Epithelial cell of proximal tubule (primary cell): ENCODE measurements at regions not wholly inside any gene's neighbourhood (a gene's known extent, or its start where the extent isn't known, plus 50 kb on each side); places are given as distances from the start of the nearest gene placed in this dataset.

Experiments used
- DNase-seq: peaks from one replicate; pipeline ENCODE4 v3.0.0-alpha.2; 2011; ENCODE audit warnings: low read depth
- H3K4me3 ChIP-seq: 2 replicates; pipeline ENCODE4 v1.5.1; 2011; ENCODE audit warnings: low read depth, mild to moderate bottlenecking, low read length
- TF ChIP-seq, protein P1 (sequence below): conservative IDR thresholded peaks from 2 replicates; pipeline ENCODE4 v1.5.1; 2012; ENCODE audit warnings: low read depth, mild to moderate bottlenecking, low read length

- TF ChIP-seq, protein P1, sequence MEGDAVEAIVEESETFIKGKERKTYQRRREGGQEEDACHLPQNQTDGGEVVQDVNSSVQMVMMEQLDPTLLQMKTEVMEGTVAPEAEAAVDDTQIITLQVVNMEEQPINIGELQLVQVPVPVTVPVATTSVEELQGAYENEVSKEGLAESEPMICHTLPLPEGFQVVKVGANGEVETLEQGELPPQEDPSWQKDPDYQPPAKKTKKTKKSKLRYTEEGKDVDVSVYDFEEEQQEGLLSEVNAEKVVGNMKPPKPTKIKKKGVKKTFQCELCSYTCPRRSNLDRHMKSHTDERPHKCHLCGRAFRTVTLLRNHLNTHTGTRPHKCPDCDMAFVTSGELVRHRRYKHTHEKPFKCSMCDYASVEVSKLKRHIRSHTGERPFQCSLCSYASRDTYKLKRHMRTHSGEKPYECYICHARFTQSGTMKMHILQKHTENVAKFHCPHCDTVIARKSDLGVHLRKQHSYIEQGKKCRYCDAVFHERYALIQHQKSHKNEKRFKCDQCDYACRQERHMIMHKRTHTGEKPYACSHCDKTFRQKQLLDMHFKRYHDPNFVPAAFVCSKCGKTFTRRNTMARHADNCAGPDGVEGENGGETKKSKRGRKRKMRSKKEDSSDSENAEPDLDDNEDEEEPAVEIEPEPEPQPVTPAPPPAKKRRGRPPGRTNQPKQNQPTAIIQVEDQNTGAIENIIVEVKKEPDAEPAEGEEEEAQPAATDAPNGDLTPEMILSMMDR: no peak
- H3K4me3 ChIP-seq: no peak overlapping the region
- no peak for DNase-seq
Observed at GRCh38 chr3:74465715-74466410, 148.6 kb downstream of the CNTN3 start.

GRCh38 chr3:74463515-74463914, 150.9 kb downstream of the CNTN3 start:
- no peak overlapping the region for H3K4me3 ChIP-seq
- no peak for DNase-seq
- TF ChIP-seq, protein P1: no peak

DNA sequence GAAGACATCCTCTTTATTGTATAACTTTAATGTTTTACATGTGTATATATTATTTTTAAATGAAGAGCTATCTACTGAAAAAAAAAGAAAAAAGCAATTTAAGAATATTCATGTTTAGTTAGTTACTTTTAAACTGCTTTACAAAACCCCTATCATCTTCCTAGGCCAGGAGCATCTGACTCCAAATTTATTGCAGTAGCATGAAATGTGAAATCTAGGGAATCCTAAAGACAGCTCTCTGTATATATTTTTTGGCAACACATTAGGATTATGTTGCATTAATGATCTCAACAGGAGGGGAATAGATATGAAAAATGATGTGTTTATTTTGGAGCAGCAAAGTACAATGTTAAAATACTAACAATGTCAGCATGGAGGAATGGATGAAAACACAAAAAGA, 158.3 kb downstream of the CNTN3 start:
- TF ChIP-seq, protein P1: no peak
- H3K4me3 ChIP-seq: no peak overlapping the region
- no peak for DNase-seq

GRCh38 chr3:74447221-74447620, 167.2 kb downstream of the CNTN3 start:
- TF ChIP-seq, protein P1: no peak
- no peak overlapping the region for H3K4me3 ChIP-seq
- no peak for DNase-seq

- TF ChIP-seq, protein P1: no peak
- no peak for DNase-seq
Observed at GRCh38 chr3:74445541-74445940, 168.9 kb downstream of the CNTN3 start.

DNA sequence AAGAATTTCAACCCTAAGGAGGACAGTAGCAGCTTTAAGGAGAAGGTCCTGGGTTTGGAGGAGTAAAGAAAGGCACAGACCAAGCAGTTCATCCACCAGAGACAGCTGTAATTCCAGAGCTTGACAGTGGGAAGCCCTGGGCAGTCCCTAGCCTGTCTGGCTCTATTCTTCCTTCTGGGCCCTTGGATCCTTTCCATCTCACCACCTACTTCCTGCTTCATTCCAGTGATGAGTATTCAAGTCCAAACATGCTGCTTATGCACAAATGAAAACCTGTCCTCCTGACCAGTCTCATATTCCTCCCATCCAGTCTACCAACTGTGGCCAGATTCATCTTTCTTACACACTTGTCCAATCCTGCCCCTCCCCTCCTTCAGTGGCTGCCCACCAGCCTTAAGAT, 171.4 kb downstream of the CNTN3 start:
- H3K4me3 ChIP-seq: no peak overlapping the region
- TF ChIP-seq, protein P1: no peak
- no peak for DNase-seq

More at GRCh38 chr3:74445541-74445940, 168.9 kb downstream of the CNTN3 start:
- no peak overlapping the region for H3K4me3 ChIP-seq

- H3K4me3 ChIP-seq: no peak overlapping the region
- TF ChIP-seq, protein P1: no peak
- no peak for DNase-seq
Observed at GRCh38 chr3:74442683-74443082, 171.8 kb downstream of the CNTN3 start.
